PFSK-1 (cell line): ENCODE measurements at regions not wholly inside any gene's neighbourhood (a gene's known extent, or its start where the extent isn't known, plus 50 kb on each side); places are given as distances from the start of the nearest gene placed in this dataset.

Source experiments
- FOXP2 ChIP-seq: optimal IDR thresholded peaks from 2 replicates; pipeline ENCODE3; 2011; ENCODE audit warnings: borderline replicate concordance, control low read depth, inconsistent platforms; ENCODE audit not compliant: insufficient read depth; ENCODE audit errors: extremely low read length, extremely low read depth
- POLR2AphosphoS5 ChIP-seq: IDR thresholded peaks from 2 replicates; pipeline ENCODE4 v1.6.1; 2012; ENCODE audit warnings: low read depth, mild to moderate bottlenecking, control low read depth, low read length, moderate library complexity
- REST ChIP-seq, 2 experiments: IDR thresholded peaks; 2 replicates each; pipeline versions ENCODE4 v1.6.1 to v1.8.0; 2011 to 2012; ENCODE audit warnings: low read depth in 2 of 2, low read length in 2 of 2, control low read depth in 1 of 2, inconsistent platforms in 1 of 2, mild to moderate bottlenecking in 1 of 2, moderate library complexity in 1 of 2; ENCODE audit not compliant: insufficient read depth in 1 of 2
- SIN3A ChIP-seq: IDR thresholded peaks from 2 replicates; pipeline ENCODE4 v1.6.1; 2012; ENCODE audit warnings: mild to moderate bottlenecking, low read length, moderate library complexity, borderline replicate concordance; ENCODE audit not compliant: insufficient read depth
- TAF1 ChIP-seq: IDR thresholded peaks from 2 replicates; pipeline ENCODE4 v1.6.1; 2012; ENCODE audit warnings: low read length, control low read depth, borderline replicate concordance; ENCODE audit not compliant: insufficient read depth

GRCh38 chr9:28389411-28389810 is 816.1 kb upstream of the C9orf72 start:
- no peak for TF ChIP-seq POLR2AphosphoS5
- no peak for TF ChIP-seq SIN3A
- TF ChIP-seq REST (IDR thresholded peaks at IDR 0.05; ENCODE audit: insufficient read depth in 1 of 2, low read depth in 2 of 2, low read length in 2 of 2): no peak
- TF ChIP-seq TAF1: no peak
- TF ChIP-seq FOXP2: no peak
